DOHH2 (cell line): ENCODE measurements at regions not wholly inside any gene's neighbourhood (a gene's known extent, or its start where the extent isn't known, plus 50 kb on each side); places are given as distances from the start of the nearest gene placed in this dataset.

Source experiments
- H3F3A ChIP-seq: fragments of 200-600 bp; sonication (generic), shearing (Covaris generic); 2 replicates; pipeline ENCODE4 v1.6.0; 2016; ENCODE audit warnings: antibody characterized with exemption, mild to moderate bottlenecking; ENCODE audit not compliant: control insufficient read depth, insufficient read depth
- H3K27ac ChIP-seq: fragments of 200-600 bp; sonication (generic); 2 replicates; pipeline ENCODE4 v1.5.1; 2014; ENCODE audit warnings: low read depth, mild to moderate bottlenecking, low read length, moderate library complexity
- H3K27me3 ChIP-seq: fragments of 200-600 bp; sonication (generic); 2 replicates; pipeline ENCODE4 v1.6.1; 2014; ENCODE audit warnings: mild to moderate bottlenecking, low read length, mixed read lengths; ENCODE audit not compliant: control insufficient read depth
- H3K36me3 ChIP-seq: fragments of 200-600 bp; sonication (generic); 2 replicates; pipeline ENCODE4 v1.6.1; 2014; ENCODE audit warnings: mild to moderate bottlenecking, low read length, moderate library complexity, mixed read lengths; ENCODE audit not compliant: control insufficient read depth
- H3K4me1 ChIP-seq: fragments of 200-600 bp; sonication (generic); 2 replicates; pipeline ENCODE4 v1.6.1; 2014; ENCODE audit warnings: mild to moderate bottlenecking, low read length, mixed read lengths; ENCODE audit not compliant: control insufficient read depth
- H3K4me2 ChIP-seq: fragments of 200-600 bp; sonication (generic); 2 replicates; pipeline ENCODE4 v1.6.0; 2014; ENCODE audit warnings: mild to moderate bottlenecking, low read length, moderate library complexity
- H3K4me3 ChIP-seq: fragments of 200-600 bp; sonication (generic); 2 replicates; pipeline ENCODE4 v1.5.1; 2014; ENCODE audit warnings: mild to moderate bottlenecking, low read length, mixed read lengths
- H3K79me2 ChIP-seq: fragments of 200-600 bp; sonication (generic); 2 replicates; pipeline ENCODE4 v1.6.1; 2014; ENCODE audit warnings: mild to moderate bottlenecking, low read length, mixed read lengths; ENCODE audit not compliant: control insufficient read depth
- H3K9me2 ChIP-seq: fragments of 200-600 bp; sonication (generic); replicated peaks from 2 replicates; pipeline ENCODE4 v1.6.1; 2014; ENCODE audit warnings: mild to moderate bottlenecking, low read length, mixed read lengths; ENCODE audit not compliant: control insufficient read depth
- H3K9me3 ChIP-seq: fragments of 200-600 bp; sonication (generic); 2 replicates; pipeline ENCODE4 v1.6.1; 2014; ENCODE audit warnings: antibody characterized with exemption, low read length, mixed read lengths; ENCODE audit not compliant: control insufficient read depth, insufficient read depth
- H4K20me1 ChIP-seq: fragments of 200-600 bp; sonication (generic); 2 replicates; pipeline ENCODE4 v1.6.0; 2014; ENCODE audit warnings: low read depth, mild to moderate bottlenecking, antibody characterized with exemption, low read length, moderate library complexity; ENCODE audit not compliant: control insufficient read depth, insufficient read depth
- EZH2phosphoT487 ChIP-seq: fragments of 200-600 bp; sonication (generic); IDR thresholded peaks from 2 replicates; pipeline ENCODE4 v1.6.1; 2017; ENCODE audit warnings: borderline replicate concordance, mild to moderate bottlenecking, antibody characterized with exemption, low read length, moderate library complexity, mixed read lengths
- TF ChIP-seq, protein P1 (sequence below): fragments of 200-600 bp; sonication (generic); IDR thresholded peaks from one replicate; pipeline ENCODE4 v1.5.1; 2014; ENCODE audit warnings: antibody characterized with exemption, mild to moderate bottlenecking, low read depth, low read length; ENCODE audit not compliant: poor library complexity, severe bottlenecking

DNA sequence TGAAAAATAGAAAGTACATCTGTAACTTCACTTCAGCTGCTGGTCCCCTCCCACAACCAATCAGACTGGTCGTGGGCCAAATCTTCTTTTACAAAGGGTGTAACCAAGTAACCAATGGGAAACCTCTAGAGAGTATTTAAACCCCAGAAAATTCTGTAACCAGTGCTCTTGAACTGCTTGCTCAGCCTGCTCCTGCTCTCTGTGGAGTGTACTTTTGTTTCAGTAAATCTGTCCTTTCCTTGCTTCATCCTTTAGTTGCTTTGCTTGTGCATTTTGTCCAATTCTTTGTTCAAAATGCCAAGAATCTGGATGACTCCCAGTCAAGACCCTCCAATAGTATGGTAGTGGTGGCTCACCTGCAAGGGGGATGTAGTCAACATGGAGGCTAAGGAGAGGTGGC is 489.1 kb downstream of the FUT8 start:
- Histone ChIP-seq H4K20me1 (no peaks in the 10 kb centered on the region), H3K4me2 (no peak overlapping the region), H3K36me3 (no peaks in the 10 kb centered on the region), H3K79me2 (no peaks in the 10 kb centered on the region), H3K27me3 (no peaks in the 10 kb centered on the region), H3K9me2 (no peaks in the 10 kb centered on the region), H3K9me3 (0 out of 2 replicates have a peak, but pooled peaks cover 2% of the 10 kb centered on the region), H3F3A (no peaks in the 10 kb centered on the region), H3K4me3 (no peak overlapping the region), H3K4me1 (no peaks in the 10 kb centered on the region), H3K27ac (no peak overlapping the region)
- TF ChIP-seq, protein P1, sequence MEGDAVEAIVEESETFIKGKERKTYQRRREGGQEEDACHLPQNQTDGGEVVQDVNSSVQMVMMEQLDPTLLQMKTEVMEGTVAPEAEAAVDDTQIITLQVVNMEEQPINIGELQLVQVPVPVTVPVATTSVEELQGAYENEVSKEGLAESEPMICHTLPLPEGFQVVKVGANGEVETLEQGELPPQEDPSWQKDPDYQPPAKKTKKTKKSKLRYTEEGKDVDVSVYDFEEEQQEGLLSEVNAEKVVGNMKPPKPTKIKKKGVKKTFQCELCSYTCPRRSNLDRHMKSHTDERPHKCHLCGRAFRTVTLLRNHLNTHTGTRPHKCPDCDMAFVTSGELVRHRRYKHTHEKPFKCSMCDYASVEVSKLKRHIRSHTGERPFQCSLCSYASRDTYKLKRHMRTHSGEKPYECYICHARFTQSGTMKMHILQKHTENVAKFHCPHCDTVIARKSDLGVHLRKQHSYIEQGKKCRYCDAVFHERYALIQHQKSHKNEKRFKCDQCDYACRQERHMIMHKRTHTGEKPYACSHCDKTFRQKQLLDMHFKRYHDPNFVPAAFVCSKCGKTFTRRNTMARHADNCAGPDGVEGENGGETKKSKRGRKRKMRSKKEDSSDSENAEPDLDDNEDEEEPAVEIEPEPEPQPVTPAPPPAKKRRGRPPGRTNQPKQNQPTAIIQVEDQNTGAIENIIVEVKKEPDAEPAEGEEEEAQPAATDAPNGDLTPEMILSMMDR, result no peak
- no peak for TF ChIP-seq EZH2phosphoT487

DNA sequence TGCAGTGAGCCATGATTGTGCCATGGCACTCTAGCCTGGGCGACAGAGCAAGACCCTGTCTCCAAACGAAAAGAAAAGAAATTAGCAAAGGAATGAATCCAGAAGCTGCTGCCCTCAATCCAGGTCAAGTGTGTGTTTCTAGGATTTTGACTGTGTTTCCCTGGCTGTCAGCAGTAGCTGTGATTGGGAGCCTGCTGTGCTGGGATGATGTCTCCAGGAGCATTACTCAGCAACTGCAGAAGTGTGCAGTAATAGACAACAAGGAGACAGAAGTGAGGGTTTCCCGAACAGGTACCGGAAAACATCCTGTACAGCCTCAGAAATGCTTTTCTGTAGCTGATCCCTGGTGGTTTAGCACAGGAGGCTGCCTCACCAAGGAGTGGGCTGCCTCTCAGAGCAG is 492.5 kb downstream of the FUT8 start:
- Histone ChIP-seq H3K9me2 (no peaks in the 10 kb centered on the region), H3K27me3 (no peaks in the 10 kb centered on the region), H3K79me2 (no peaks in the 10 kb centered on the region), H3F3A (no peaks in the 10 kb centered on the region), H4K20me1 (no peaks in the 10 kb centered on the region), H3K36me3 (no peaks in the 10 kb centered on the region), H3K4me3 (no peak overlapping the region), H3K9me3 (0 out of 2 replicates have a peak, but pooled peaks cover 2% of the 10 kb centered on the region), H3K4me1 (peaks cover 5% of the 10 kb centered on the region), H3K27ac (no peak overlapping the region), H3K4me2 (no peak overlapping the region)
- TF ChIP-seq EZH2phosphoT487, result no peak
- TF ChIP-seq, protein P1, result no peak

DNA sequence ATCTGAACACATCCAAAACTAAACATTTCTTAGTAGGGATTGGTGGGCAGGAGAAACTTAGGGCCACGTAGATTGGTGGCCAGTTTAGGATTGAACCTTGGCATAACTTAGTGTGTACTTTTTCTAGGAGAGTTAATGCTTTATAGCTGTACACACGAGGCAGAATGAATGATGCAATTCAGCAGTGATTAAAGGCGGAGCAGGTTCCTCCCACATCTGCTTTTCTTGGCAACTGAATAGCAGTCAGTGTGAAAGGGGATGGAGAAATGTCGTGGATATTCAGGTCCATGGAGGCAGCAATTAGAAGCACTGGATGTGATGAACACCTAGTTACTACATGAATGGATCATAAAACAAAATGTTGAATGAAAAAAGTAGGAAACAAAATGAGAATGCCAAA is 493.8 kb downstream of the FUT8 start:
- TF ChIP-seq EZH2phosphoT487, result no peak
- TF ChIP-seq, protein P1, result no peak
- Histone ChIP-seq H4K20me1 (no peaks in the 10 kb centered on the region), H3K4me1 (peaks cover 5% of the 10 kb centered on the region)

DNA sequence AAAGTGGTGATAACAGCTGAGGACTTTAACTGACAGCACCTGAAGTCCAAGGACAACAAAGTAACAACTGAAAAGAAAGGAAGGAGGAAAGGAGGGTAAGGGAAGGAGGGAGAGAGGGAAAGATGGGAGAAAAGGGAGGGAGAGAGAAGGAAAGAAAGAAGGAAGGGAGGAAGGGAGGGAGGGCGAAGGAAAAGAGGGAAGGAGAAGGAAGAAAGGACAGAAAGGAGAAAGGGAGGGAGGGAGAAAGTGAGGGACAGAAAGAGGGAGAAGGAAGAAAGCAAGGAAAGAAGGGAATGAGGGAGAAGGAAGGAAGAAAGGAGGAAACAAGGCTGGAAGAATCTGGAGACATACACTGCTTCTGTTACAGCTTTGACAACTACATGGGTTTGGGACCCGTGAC is 494.4 kb downstream of the FUT8 start:
- H4K20me1 ChIP-seq, result no peaks in the 10 kb centered on the region
- H3K79me2 ChIP-seq, result no peaks in the 10 kb centered on the region
- H3K27ac ChIP-seq, result no peak overlapping the region
- TF ChIP-seq, protein P1, result no peak
- no peak for TF ChIP-seq EZH2phosphoT487
- no peaks in the 10 kb centered on the region for H3K27me3 ChIP-seq
- peaks cover 5% of the 10 kb centered on the region for H3K4me1 ChIP-seq
- no peaks in the 10 kb centered on the region for H3K9me3 ChIP-seq
- H3F3A ChIP-seq, result no peaks in the 10 kb centered on the region
- no peak overlapping the region for H3K4me2 ChIP-seq
- no peaks in the 10 kb centered on the region for H3K36me3 ChIP-seq
- no peaks in the 10 kb centered on the region for H3K9me2 ChIP-seq
- H3K4me3 ChIP-seq, result no peak overlapping the region

More for the DNA sequence above, 493.8 kb downstream of the FUT8 start:
- H3F3A ChIP-seq, result no peaks in the 10 kb centered on the region
- H3K9me3 ChIP-seq, result 0 out of 2 replicates have a peak, but pooled peaks cover 2% of the 10 kb centered on the region
- no peaks in the 10 kb centered on the region for H3K79me2 ChIP-seq
- no peak overlapping the region for H3K4me3 ChIP-seq
- H3K27me3 ChIP-seq, result no peaks in the 10 kb centered on the region
- H3K27ac ChIP-seq, result no peak overlapping the region
- no peaks in the 10 kb centered on the region for H3K9me2 ChIP-seq
- H3K4me2 ChIP-seq, result no peak overlapping the region
- no peaks in the 10 kb centered on the region for H3K36me3 ChIP-seq
